Peyer's patch (tissue), 4 donors: ENCODE measurements at regions not wholly inside any gene's neighbourhood (a gene's known extent, or its start where the extent isn't known, plus 50 kb on each side); places are given as distances from the start of the nearest gene placed in this dataset.

Experiments
- DNase-seq, 3 donors: peaks; one replicate each; pipeline ENCODE4 v3.0.0-alpha.2; 2017 to 2019
- H3K27ac ChIP-seq, 4 donors: fragments of 200-600 bp; sonication (generic); one replicate each; pipeline ENCODE4 v1.5.1; 2016 to 2019
- H3K27me3 ChIP-seq, 2 donors: fragments of 200-600 bp; sonication (generic); one replicate each; pipeline ENCODE4 v1.5.1; 2019
- H3K36me3 ChIP-seq, 3 donors: fragments of 200-600 bp; sonication (generic); one replicate each; pipeline ENCODE4 v1.5.1; 2016 to 2019
- H3K4me1 ChIP-seq, 4 donors: fragments of 200-600 bp; sonication (generic); one replicate each; pipeline ENCODE4 v1.5.1; 2016 to 2019
- H3K4me3 ChIP-seq, 4 donors: fragments of 200-600 bp; sonication (generic); 1 replicate in 3 of 4; 2 replicates in 1 of 4; pipeline ENCODE4 v1.5.1; 2016 to 2019; ENCODE audit warnings: mild to moderate bottlenecking in 1 of 4
- H3K9me3 ChIP-seq, 4 donors: fragments of 200-600 bp; sonication (generic); one replicate each; pipeline ENCODE4 v1.5.1; 2016 to 2019; ENCODE audit warnings: mild to moderate bottlenecking in 1 of 4
- CTCF ChIP-seq, 6 experiments: fragments of 450-650 bp in 4 of 6; fragments of 200-600 bp in 2 of 6; sonication (generic) in 1 of 6; IDR thresholded peaks; one replicate each; pipeline ENCODE4 v1.5.1; 2017 to 2019; ENCODE audit warnings: antibody characterized with exemption in 6 of 6, mild to moderate bottlenecking in 3 of 6, moderate library complexity in 1 of 6
- POLR2A ChIP-seq, 2 donors: fragments of 450-650 bp; IDR thresholded peaks; one replicate each; pipeline ENCODE4 v1.5.1; 2017; ENCODE audit warnings: antibody characterized with exemption in 2 of 2, mild to moderate bottlenecking in 2 of 2, moderate library complexity in 2 of 2

- DNase-seq: no peak
- Histone ChIP-seq H3K4me3 (no peak overlapping the region), H3K27me3 (no peaks in the 10 kb centered on the region), H3K9me3 (no peaks in the 10 kb centered on the region), H3K27ac (no peak overlapping the region), H3K4me1 (no peaks in the 10 kb centered on the region), H3K36me3 (no peaks in the 10 kb centered on the region)
- TF ChIP-seq CTCF (IDR thresholded peaks at IDR 0.05) (no peak), POLR2A (IDR thresholded peaks at IDR 0.05) (no peak)
These were observed 198.0 kb upstream of the PDGFD start for GRCh38 chr11:104361975-104362374.

- no peaks in the 10 kb centered on the region for H3K9me3 ChIP-seq
- H3K36me3 ChIP-seq: no peaks in the 10 kb centered on the region
- H3K4me1 ChIP-seq: no peaks in the 10 kb centered on the region
- no peak for TF ChIP-seq POLR2A (IDR thresholded peaks at IDR 0.05)
- no peak for TF ChIP-seq CTCF (IDR thresholded peaks at IDR 0.05)
- no peaks in the 10 kb centered on the region for H3K27me3 ChIP-seq
- H3K4me3 ChIP-seq: no peak overlapping the region
- DNase-seq: no peak
- H3K27ac ChIP-seq: no peak overlapping the region
These were observed 188.1 kb upstream of the PDGFD start for GRCh38 chr11:104352036-104352435.

- no peak overlapping the region for H3K27ac ChIP-seq
- H3K9me3 ChIP-seq: no peaks in the 10 kb centered on the region
- H3K4me3 ChIP-seq: no peak overlapping the region
- TF ChIP-seq CTCF (IDR thresholded peaks at IDR 0.05) (peak in 2 of 6 experiments; percentile 13 to 15), POLR2A (IDR thresholded peaks at IDR 0.05) (no peak)
- H3K27me3 ChIP-seq: no peaks in the 10 kb centered on the region
- DNase-seq: no peak
- H3K36me3 ChIP-seq: no peaks in the 10 kb centered on the region
- H3K4me1 ChIP-seq: no peaks in the 10 kb centered on the region
These were observed 179.6 kb upstream of the PDGFD start for GRCh38 chr11:104343578-104343977.

- Histone ChIP-seq H3K27ac (no peak overlapping the region), H3K27me3 (no peaks in the 10 kb centered on the region), H3K4me1 (no peaks in the 10 kb centered on the region), H3K9me3 (no peaks in the 10 kb centered on the region), H3K36me3 (no peaks in the 10 kb centered on the region), H3K4me3 (no peak overlapping the region)
- DNase-seq: no peak
- TF ChIP-seq CTCF (IDR thresholded peaks at IDR 0.05): no peak
- TF ChIP-seq POLR2A (IDR thresholded peaks at IDR 0.05): no peak
These were observed 176.6 kb upstream of the PDGFD start for GRCh38 chr11:104340590-104340989.

- DNase-seq: no peak
- no peak for TF ChIP-seq POLR2A (IDR thresholded peaks at IDR 0.05)
- TF ChIP-seq CTCF (IDR thresholded peaks at IDR 0.05): no peak
These were observed 175.5 kb upstream of the PDGFD start for GRCh38 chr11:104339380-104339831.

GRCh38 chr11:104338186-104338585 lies 174.2 kb upstream of the PDGFD start:
- Histone ChIP-seq H3K9me3 (no peaks in the 10 kb centered on the region), H3K27ac (no peak overlapping the region), H3K27me3 (no peaks in the 10 kb centered on the region), H3K4me1 (no peaks in the 10 kb centered on the region), H3K4me3 (no peak overlapping the region), H3K36me3 (no peaks in the 10 kb centered on the region)
- TF ChIP-seq CTCF (IDR thresholded peaks at IDR 0.05) (no peak), POLR2A (IDR thresholded peaks at IDR 0.05) (no peak)
- no peak for DNase-seq

More at GRCh38 chr11:104339380-104339831, 175.5 kb upstream of the PDGFD start:
- Histone ChIP-seq H3K27ac (no peak overlapping the region), H3K4me3 (no peak overlapping the region), H3K27me3 (no peaks in the 10 kb centered on the region), H3K9me3 (no peaks in the 10 kb centered on the region), H3K36me3 (no peaks in the 10 kb centered on the region), H3K4me1 (no peaks in the 10 kb centered on the region)
